ENCODE measurements at regions not wholly inside any gene's neighbourhood (a gene's known extent, or its start where the extent isn't known, plus 50 kb on each side); places are given as distances from the start of the nearest gene placed in this dataset.

DNA sequence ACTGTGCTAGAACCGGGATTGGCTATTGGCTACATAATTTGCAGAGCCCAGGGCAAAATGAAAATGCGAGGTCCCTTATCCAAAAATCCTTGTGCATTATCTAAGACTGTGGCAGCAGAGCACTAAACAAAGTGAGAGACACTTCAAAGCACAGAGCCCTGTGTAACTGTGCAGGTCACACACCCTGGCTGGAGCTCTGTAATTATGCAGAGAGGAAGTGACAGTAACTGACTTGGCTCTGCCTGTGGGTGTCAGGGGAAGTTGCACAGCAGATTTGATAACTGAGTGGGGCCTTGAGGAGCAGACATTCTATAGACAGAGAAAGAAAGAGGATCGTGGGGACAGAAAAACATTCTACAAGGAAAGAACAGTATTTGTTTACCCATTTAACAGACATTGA lies 173.5 kb upstream of the FMR1 start:
- TF ChIP-seq CTCF (IDR thresholded peaks at IDR 0.05; ENCODE audit: poor library complexity, severe bottlenecking) (no peak), EP300 (conservative IDR thresholded peaks at IDR 0.05; ENCODE audit: poor library complexity, severe bottlenecking) (no peak)

Data from neural cell (in vitro differentiated cells).